ENCODE measurements at regions not wholly inside any gene's neighbourhood (a gene's known extent, or its start where the extent isn't known, plus 50 kb on each side); places are given as distances from the start of the nearest gene placed in this dataset.

- no peak overlapping the region for H2AFZ ChIP-seq (ENCODE audit: low read length)
- no peak overlapping the region for H3K9ac ChIP-seq (ENCODE audit: low read length)
- no peaks in the 10 kb centered on the region for H3K79me2 ChIP-seq (ENCODE audit: insufficient read depth, low read length)
- no peak overlapping the region for H3K4me2 ChIP-seq (ENCODE audit: low read length)
- TF ChIP-seq CTCF (IDR thresholded peaks at IDR 0.05; ENCODE audit: low read length) (no peak), EZH2 (IDR thresholded peaks at IDR 0.05; ENCODE audit: borderline replicate concordance, low read length) (no peak)
- no peaks in the 10 kb centered on the region for H3K27me3 ChIP-seq (ENCODE audit: insufficient read depth, low read length)
- H3K9me2 ChIP-seq (ENCODE audit: low read depth, low read length): no peaks in the 10 kb centered on the region
- no peak overlapping the region for H3K4me3 ChIP-seq (ENCODE audit: low read depth, low read length, poor library complexity, severe bottlenecking)
- no peaks in the 10 kb centered on the region for H3F3A ChIP-seq (ENCODE audit: insufficient read depth, low read length)
- no peaks in the 10 kb centered on the region for H3K36me3 ChIP-seq (ENCODE audit: insufficient read depth, low read length)
- H3K4me1 ChIP-seq (ENCODE audit: insufficient read depth, low read length, severe bottlenecking): no peaks in the 10 kb centered on the region
- no peak overlapping the region for H3K27ac ChIP-seq (ENCODE audit: low read depth, low read length, poor library complexity, severe bottlenecking)
- no peaks in the 10 kb centered on the region for H3K9me3 ChIP-seq (ENCODE audit: low read length)
- no peaks in the 10 kb centered on the region for H4K20me1 ChIP-seq (ENCODE audit: insufficient read depth, low read length)
Measured at GRCh38 chr11:134696455-134696854, 284.4 kb upstream of the B3GAT1 start.

GRCh38 chr11:134691985-134692384 lies 279.9 kb upstream of the B3GAT1 start:
- H3K36me3 ChIP-seq (ENCODE audit: insufficient read depth, low read length): no peaks in the 10 kb centered on the region
- H3K9me3 ChIP-seq (ENCODE audit: low read length): no peaks in the 10 kb centered on the region
- H3K4me3 ChIP-seq (ENCODE audit: low read depth, low read length, poor library complexity, severe bottlenecking): no peak overlapping the region
- H2AFZ ChIP-seq (ENCODE audit: low read length): no peak overlapping the region
- TF ChIP-seq CTCF (IDR thresholded peaks at IDR 0.05; ENCODE audit: low read length): no peak
- TF ChIP-seq EZH2 (IDR thresholded peaks at IDR 0.05; ENCODE audit: borderline replicate concordance, low read length): no peak
- H3F3A ChIP-seq (ENCODE audit: insufficient read depth, low read length): no peaks in the 10 kb centered on the region
- H3K9ac ChIP-seq (ENCODE audit: low read length): no peak overlapping the region
- H3K4me2 ChIP-seq (ENCODE audit: low read length): no peak overlapping the region
- no peaks in the 10 kb centered on the region for H3K79me2 ChIP-seq (ENCODE audit: insufficient read depth, low read length)
- H3K9me2 ChIP-seq (ENCODE audit: low read depth, low read length): no peaks in the 10 kb centered on the region
- H3K4me1 ChIP-seq (ENCODE audit: insufficient read depth, low read length, severe bottlenecking): no peaks in the 10 kb centered on the region
- no peaks in the 10 kb centered on the region for H3K27me3 ChIP-seq (ENCODE audit: insufficient read depth, low read length)
- no peaks in the 10 kb centered on the region for H4K20me1 ChIP-seq (ENCODE audit: insufficient read depth, low read length)
- no peak overlapping the region for H3K27ac ChIP-seq (ENCODE audit: low read depth, low read length, poor library complexity, severe bottlenecking)

DNA sequence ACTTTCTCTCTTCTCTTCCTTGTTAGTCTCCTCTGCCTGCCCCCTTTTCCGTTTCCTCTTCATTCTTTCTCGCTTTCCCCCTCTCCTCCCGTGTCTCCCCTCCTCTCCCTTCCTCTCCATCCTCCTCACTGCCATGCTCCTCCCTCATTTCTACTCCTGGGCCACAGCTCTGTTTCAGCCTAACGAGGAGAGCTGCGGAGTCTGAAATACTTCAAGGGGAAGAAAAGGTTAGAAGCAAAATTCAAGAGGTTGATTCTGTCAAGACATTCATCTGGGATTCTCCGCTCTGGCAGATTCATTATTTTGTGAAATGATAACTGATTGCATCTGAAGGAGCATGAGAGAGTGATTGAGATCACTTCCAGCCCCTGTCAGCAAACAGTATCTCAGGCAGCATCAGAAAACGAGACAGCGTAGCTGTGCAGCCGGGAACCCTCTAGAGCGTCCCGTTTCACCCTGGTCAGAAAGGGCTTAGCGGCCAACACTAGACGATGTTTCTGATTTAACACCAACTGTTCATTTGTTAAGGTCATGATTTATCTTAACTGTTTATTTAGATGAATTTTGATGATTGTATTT lies 279.3 kb upstream of the B3GAT1 start:
- Histone ChIP-seq H3K79me2 (ENCODE audit: insufficient read depth, low read length) (no peaks in the 10 kb centered on the region), H2AFZ (ENCODE audit: low read length) (no peak overlapping the region), H4K20me1 (ENCODE audit: insufficient read depth, low read length) (no peaks in the 10 kb centered on the region), H3K27ac (ENCODE audit: low read depth, low read length, poor library complexity, severe bottlenecking) (no peak overlapping the region), H3K4me1 (ENCODE audit: insufficient read depth, low read length, severe bottlenecking) (no peaks in the 10 kb centered on the region), H3K4me3 (ENCODE audit: low read depth, low read length, poor library complexity, severe bottlenecking) (no peak overlapping the region), H3K36me3 (ENCODE audit: insufficient read depth, low read length) (no peaks in the 10 kb centered on the region), H3K4me2 (ENCODE audit: low read length) (no peak overlapping the region), H3K9me3 (ENCODE audit: low read length) (no peaks in the 10 kb centered on the region), H3K9me2 (ENCODE audit: low read depth, low read length) (no peaks in the 10 kb centered on the region), H3K27me3 (ENCODE audit: insufficient read depth, low read length) (no peaks in the 10 kb centered on the region), H3F3A (ENCODE audit: insufficient read depth, low read length) (no peaks in the 10 kb centered on the region), H3K9ac (ENCODE audit: low read length) (no peak overlapping the region)
- no peak for TF ChIP-seq EZH2 (IDR thresholded peaks at IDR 0.05; ENCODE audit: borderline replicate concordance, low read length)

GRCh38 chr11:134689886-134690285 lies 277.8 kb upstream of the B3GAT1 start:
- H3K4me1 ChIP-seq (ENCODE audit: insufficient read depth, low read length, severe bottlenecking): no peaks in the 10 kb centered on the region
- H3K27me3 ChIP-seq (ENCODE audit: insufficient read depth, low read length): no peaks in the 10 kb centered on the region
- TF ChIP-seq EZH2 (IDR thresholded peaks at IDR 0.05; ENCODE audit: borderline replicate concordance, low read length) (no peak), CTCF (IDR thresholded peaks at IDR 0.05; ENCODE audit: low read length) (no peak)
- H3K9ac ChIP-seq (ENCODE audit: low read length): no peak overlapping the region
- H3K9me2 ChIP-seq (ENCODE audit: low read depth, low read length): no peaks in the 10 kb centered on the region
- H3K9me3 ChIP-seq (ENCODE audit: low read length): no peaks in the 10 kb centered on the region
- H3K4me3 ChIP-seq (ENCODE audit: low read depth, low read length, poor library complexity, severe bottlenecking): no peak overlapping the region
- no peak overlapping the region for H3K4me2 ChIP-seq (ENCODE audit: low read length)
- no peak overlapping the region for H2AFZ ChIP-seq (ENCODE audit: low read length)
- H4K20me1 ChIP-seq (ENCODE audit: insufficient read depth, low read length): no peaks in the 10 kb centered on the region
- H3K36me3 ChIP-seq (ENCODE audit: insufficient read depth, low read length): no peaks in the 10 kb centered on the region
- no peaks in the 10 kb centered on the region for H3F3A ChIP-seq (ENCODE audit: insufficient read depth, low read length)
- H3K79me2 ChIP-seq (ENCODE audit: insufficient read depth, low read length): no peaks in the 10 kb centered on the region
- no peak overlapping the region for H3K27ac ChIP-seq (ENCODE audit: low read depth, low read length, poor library complexity, severe bottlenecking)

All from OCI-LY1 (cell line).